HEK293 (cell line): ENCODE measurements at regions not wholly inside any gene's neighbourhood (a gene's known extent, or its start where the extent isn't known, plus 50 kb on each side); places are given as distances from the start of the nearest gene placed in this dataset.

Source experiments
- CTCF ChIA-PET: fragments of 350-600 bp; formaldehyde crosslinking; extraction: SDS; loops from one replicate; lab custom pipeline; 2021; ENCODE audit warnings: antibody characterized with exemption; lab: Yijun Ruan, JAX
- POLR2A ChIA-PET: fragments of 300-600 bp; formaldehyde crosslinking; extraction: SDS; loops from one replicate; lab custom pipeline; 2020; ENCODE audit warnings: antibody characterized with exemption, inconsistent platforms; lab: Yijun Ruan, JAX
- H3K27ac ChIP-seq: fragments of 200-500 bp; sonication (Bioruptor generic); 2 replicates; pipeline ENCODE4 v1.5.1; 2014; ENCODE audit warnings: low read depth, low read length, control low read depth, inconsistent platforms; ENCODE audit errors: extremely low read depth
- H3K36me3 ChIP-seq, 2 experiments: fragments of 200-500 bp in 1 of 2; sonication (Bioruptor generic) in 1 of 2; 1 replicate in 1 of 2; 2 replicates in 1 of 2; pipeline ENCODE4 v1.5.1; 2014 to 2017; ENCODE audit warnings: inconsistent platforms in 2 of 2, low read length in 2 of 2; ENCODE audit not compliant: control insufficient read depth in 2 of 2, insufficient read depth in 1 of 2
- H3K4me1 ChIP-seq: fragments of 200-500 bp; sonication (Bioruptor generic); 2 replicates; pipeline ENCODE4 v1.5.1; 2014; ENCODE audit warnings: mild to moderate bottlenecking, low read length, inconsistent platforms; ENCODE audit not compliant: control insufficient read depth, insufficient read depth
- H3K4me3 ChIP-seq: 2 replicates; pipeline ENCODE4 v1.5.1; 2011; ENCODE audit warnings: low read depth, mild to moderate bottlenecking, control low read depth, low read length, moderate library complexity
- H3K9me3 ChIP-seq: fragments of 200-500 bp; sonication (Bioruptor generic); 2 replicates; pipeline ENCODE4 v1.5.1; 2014; ENCODE audit warnings: low read depth, low read length, inconsistent platforms; ENCODE audit not compliant: control insufficient read depth, insufficient read depth
- GFI1B ChIP-seq: fragments of 450-650 bp; formaldehyde crosslinking; IDR thresholded peaks from 2 replicates; pipeline ENCODE4 v1.5.1; 2016; ENCODE audit warnings: missing biosample characterization, missing genetic modification characterization
- GLI2 ChIP-seq: fragments of 450-650 bp; formaldehyde crosslinking; IDR thresholded peaks from 2 replicates; pipeline ENCODE4; 2017; ENCODE audit warnings: missing biosample characterization, missing genetic modification characterization, low read depth, borderline replicate concordance
- KLF9 ChIP-seq: fragments of 450-650 bp; formaldehyde crosslinking; IDR thresholded peaks from 2 replicates; pipeline ENCODE4 v1.5.1; 2016; ENCODE audit warnings: missing biosample characterization, missing genetic modification characterization, low read depth
- ZBTB26 ChIP-seq: fragments of 450-650 bp; formaldehyde crosslinking; optimal IDR thresholded peaks from 2 replicates; pipeline ENCODE3; 2016; ENCODE audit warnings: missing biosample characterization, mild to moderate bottlenecking, missing genetic modification characterization
- ZFP69B ChIP-seq: fragments of 450-650 bp; formaldehyde crosslinking; IDR thresholded peaks from 2 replicates; pipeline ENCODE4 v1.5.1; 2016; ENCODE audit warnings: missing biosample characterization, missing genetic modification characterization
- ZNF18 ChIP-seq: fragments of 450-650 bp; formaldehyde crosslinking; IDR thresholded peaks from 2 replicates; pipeline ENCODE4 v1.5.1; 2016; ENCODE audit warnings: missing biosample characterization, missing genetic modification characterization
- ZNF266 ChIP-seq: fragments of 450-650 bp; formaldehyde crosslinking; IDR thresholded peaks from 2 replicates; pipeline ENCODE4 v1.5.1; 2016; ENCODE audit warnings: missing biosample characterization, missing genetic modification characterization, low read depth
- ZNF274 ChIP-seq, 2 experiments: fragments of 200-500 bp in 1 of 2; fragments of 450-650 bp in 1 of 2; sonication (Bioruptor generic) in 1 of 2; formaldehyde crosslinking in 1 of 2; IDR thresholded peaks; 2 replicates each; pipeline versions ENCODE4 v1.5.1 to v1.6.1; 2014 to 2016; ENCODE audit warnings: borderline replicate concordance in 1 of 2, inconsistent platforms in 1 of 2, low read length in 1 of 2, missing biosample characterization in 1 of 2, missing genetic modification characterization in 1 of 2
- ZNF280C ChIP-seq: fragments of 450-650 bp; formaldehyde crosslinking; IDR thresholded peaks from 2 replicates; pipeline ENCODE4 v1.5.1; 2016; ENCODE audit warnings: missing biosample characterization, missing genetic modification characterization
- ZNF324 ChIP-seq: fragments of 450-650 bp; formaldehyde crosslinking; IDR thresholded peaks from 2 replicates; pipeline ENCODE4 v1.5.1; 2016; ENCODE audit warnings: missing biosample characterization, missing genetic modification characterization
- ZNF335 ChIP-seq: fragments of 450-650 bp; formaldehyde crosslinking; conservative IDR thresholded peaks from 2 replicates; pipeline ENCODE4 v1.5.1; 2016; ENCODE audit warnings: missing biosample characterization, missing genetic modification characterization
- ZNF350 ChIP-seq: fragments of 450-650 bp; formaldehyde crosslinking; IDR thresholded peaks from 2 replicates; pipeline ENCODE4 v1.5.0; 2017; ENCODE audit warnings: missing biosample characterization, mild to moderate bottlenecking, missing genetic modification characterization
- ZNF391 ChIP-seq: fragments of 450-650 bp; formaldehyde crosslinking; IDR thresholded peaks from 2 replicates; pipeline ENCODE4 v1.5.1; 2016; ENCODE audit warnings: low read depth, missing biosample characterization, missing genetic modification characterization, borderline replicate concordance
- ZNF423 ChIP-seq: fragments of 450-650 bp; formaldehyde crosslinking; IDR thresholded peaks from 2 replicates; pipeline ENCODE4 v1.5.1; 2016; ENCODE audit warnings: missing biosample characterization, missing genetic modification characterization
- ZNF544 ChIP-seq: fragments of 450-650 bp; formaldehyde crosslinking; IDR thresholded peaks from 2 replicates; pipeline ENCODE4 v1.5.0; 2017; ENCODE audit warnings: missing biosample characterization, missing genetic modification characterization
- ZNF560 ChIP-seq: fragments of 450-650 bp; formaldehyde crosslinking; IDR thresholded peaks from 2 replicates; pipeline ENCODE4 v1.5.1; 2017; ENCODE audit warnings: missing biosample characterization, missing genetic modification characterization, borderline replicate concordance
- ZNF561 ChIP-seq: fragments of 450-650 bp; IDR thresholded peaks from 2 replicates; pipeline ENCODE4 v1.5.1; 2018; ENCODE audit warnings: missing biosample characterization, missing genetic modification characterization, borderline replicate concordance
- ZNF600 ChIP-seq: fragments of 450-650 bp; formaldehyde crosslinking; IDR thresholded peaks from 2 replicates; pipeline ENCODE4 v1.5.1; 2016; ENCODE audit warnings: missing biosample characterization, missing genetic modification characterization
- ZNF768 ChIP-seq: fragments of 450-650 bp; formaldehyde crosslinking; IDR thresholded peaks from 2 replicates; pipeline ENCODE4 v1.5.1; 2018; ENCODE audit warnings: missing biosample characterization, mild to moderate bottlenecking, missing genetic modification characterization
- ZSCAN16 ChIP-seq: fragments of 450-650 bp; formaldehyde crosslinking; IDR thresholded peaks from 2 replicates; pipeline ENCODE4 v1.5.1; 2016; ENCODE audit warnings: missing biosample characterization, missing genetic modification characterization
- ZSCAN23 ChIP-seq: fragments of 450-650 bp; formaldehyde crosslinking; IDR thresholded peaks from 2 replicates; pipeline ENCODE4 v1.5.1; 2016; ENCODE audit warnings: missing biosample characterization, missing genetic modification characterization

- H3K4me1 ChIP-seq: no peaks in the 10 kb centered on the region
- H3K4me3 ChIP-seq: no peak overlapping the region
- H3K27ac ChIP-seq: no peak overlapping the region
- POLR2A ChIA-PET: no interaction called here
- no peak for TF ChIP-seq ZNF600 (tag by site-specific recombination)
- TF ChIP-seq ZSCAN16 (tag by site-specific recombination): no peak
- no peak for TF ChIP-seq ZNF280C (tag by site-specific recombination)
- TF ChIP-seq ZNF266 (tag by site-specific recombination): no peak
- TF ChIP-seq ZNF423 (tag by site-specific recombination): no peak
- no peak for TF ChIP-seq ZNF768
- TF ChIP-seq ZNF324: no peak
- no peak for TF ChIP-seq ZNF544 (tag by site-specific recombination)
- no peak for TF ChIP-seq ZNF274 (IDR thresholded peaks at IDR 0.05; ENCODE audit: low read length)
- TF ChIP-seq ZNF274 (tag by site-specific recombination; IDR thresholded peaks at IDR 0.05; ENCODE audit: borderline replicate concordance): no peak
- H3K36me3 ChIP-seq: no peaks in the 10 kb centered on the region
- H3K9me3 ChIP-seq: no peaks in the 10 kb centered on the region
- CTCF ChIA-PET: interaction anchor here (0.6 kb wide), 1 partner anchor 151 kb away, joined by 3 read pairs; no protein-coding TSS in a partner anchor
These were observed 63.5 kb upstream of the TGFBR2 start for GRCh38 chr3:30542897-30543296.

- Histone ChIP-seq H3K27ac (no peak overlapping the region), H3K9me3 (no peaks in the 10 kb centered on the region), H3K4me1 (no peaks in the 10 kb centered on the region), H3K36me3 (no peaks in the 10 kb centered on the region), H3K4me3 (no peak overlapping the region)
- CTCF ChIA-PET: no interaction called here
- POLR2A ChIA-PET: no interaction called here
- TF ChIP-seq KLF9 (tag by site-specific recombination) (no peak), ZNF560 (tag by site-specific recombination) (no peak), ZSCAN23 (tag by site-specific recombination) (no peak), ZBTB26 (tag by site-specific recombination) (no peak)
These were observed 61.6 kb upstream of the TGFBR2 start for GRCh38 chr3:30544812-30545211.

GRCh38 chr3:30546934-30547333, 59.5 kb upstream of the TGFBR2 start:
- no peak overlapping the region for H3K27ac ChIP-seq
- H3K4me3 ChIP-seq: no peak overlapping the region
- no peak for TF ChIP-seq ZNF561
- no peak for TF ChIP-seq ZBTB26 (tag by site-specific recombination)
- no peak for TF ChIP-seq ZNF266 (tag by site-specific recombination)
- no peak for TF ChIP-seq ZNF391
- no peak for TF ChIP-seq ZFP69B (tag by site-specific recombination)
- no peak for TF ChIP-seq ZNF350 (tag by site-specific recombination)
- no peak for TF ChIP-seq ZNF335 (tag by site-specific recombination)
- no peak for TF ChIP-seq ZNF18 (tag by site-specific recombination)
- TF ChIP-seq GFI1B (tag by site-specific recombination): no peak
- no peak for TF ChIP-seq GLI2
- TF ChIP-seq, all 188 proteins: peak for 0
- H3K36me3 ChIP-seq: no peaks in the 10 kb centered on the region
- H3K9me3 ChIP-seq: no peaks in the 10 kb centered on the region
- ChIA-PET POLR2A (no interaction called here), CTCF (no interaction called here)
- no peaks in the 10 kb centered on the region for H3K4me1 ChIP-seq
